ENCODE measurements at regions not wholly inside any gene's neighbourhood (a gene's known extent, or its start where the extent isn't known, plus 50 kb on each side); places are given as distances from the start of the nearest gene placed in this dataset.
"Not testable (repeated sequence)": the region's sequence is repeated elsewhere in the genome, so short reads cannot be mapped to it uniquely, and the experiment has no call there.

DNA sequence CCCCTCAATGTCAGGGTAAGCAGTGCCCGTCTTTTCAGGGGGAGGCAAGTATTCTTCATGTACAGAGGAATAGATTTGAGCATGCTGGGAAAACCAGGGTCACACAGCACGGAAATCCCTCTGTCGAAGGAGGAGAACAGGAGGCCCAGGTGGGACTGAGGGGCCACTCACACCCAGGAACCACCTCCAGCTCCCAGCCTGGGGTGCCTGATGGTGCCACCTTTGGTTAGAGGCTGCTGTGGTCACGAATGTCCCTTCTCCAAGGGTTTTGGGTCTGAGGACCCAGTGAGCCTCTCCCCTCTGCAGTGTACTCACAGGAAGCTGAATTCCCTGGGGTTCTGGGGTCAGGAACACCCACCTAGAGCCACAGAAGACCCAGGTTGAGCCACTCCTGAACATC is 197.3 kb downstream of the ANKRD30B start:
- POLR2A ChIA-PET, result no interaction called here
- H3K4me3 ChIP-seq (ENCODE audit: low read depth in 2 of 2, low read length in 2 of 2), result no peak overlapping the region
- no peaks in the 10 kb centered on the region for H3K9me3 ChIP-seq (ENCODE audit: control insufficient read depth, insufficient read depth, low read depth, low read length)
- no peaks in the 10 kb centered on the region for H3K4me1 ChIP-seq (ENCODE audit: control insufficient read depth, insufficient read depth, low read length)
- DNase-seq (ENCODE audit: low read depth, low spot score) (no peak), ATAC-seq (no peak)
- in situ Hi-C loops (cut with HindIII; ENCODE audit: low pct_unique_long_range_greater_than_20kb, low sequenced_read_pairs) (no loop called here), intact Hi-C loops (cut with micrococcal nuclease; ENCODE audit: unreplicated experiment) (no loop called here)
- CTCF ChIA-PET, result no interaction called here
- H3K36me3 ChIP-seq (ENCODE audit: control insufficient read depth, insufficient read depth, low read length), result no peaks in the 10 kb centered on the region
- TF ChIP-seq TCF7L2 (IDR thresholded peaks at IDR 0.05; ENCODE audit: low read depth, low read length), result no peak
- TF ChIP-seq, protein P1, sequence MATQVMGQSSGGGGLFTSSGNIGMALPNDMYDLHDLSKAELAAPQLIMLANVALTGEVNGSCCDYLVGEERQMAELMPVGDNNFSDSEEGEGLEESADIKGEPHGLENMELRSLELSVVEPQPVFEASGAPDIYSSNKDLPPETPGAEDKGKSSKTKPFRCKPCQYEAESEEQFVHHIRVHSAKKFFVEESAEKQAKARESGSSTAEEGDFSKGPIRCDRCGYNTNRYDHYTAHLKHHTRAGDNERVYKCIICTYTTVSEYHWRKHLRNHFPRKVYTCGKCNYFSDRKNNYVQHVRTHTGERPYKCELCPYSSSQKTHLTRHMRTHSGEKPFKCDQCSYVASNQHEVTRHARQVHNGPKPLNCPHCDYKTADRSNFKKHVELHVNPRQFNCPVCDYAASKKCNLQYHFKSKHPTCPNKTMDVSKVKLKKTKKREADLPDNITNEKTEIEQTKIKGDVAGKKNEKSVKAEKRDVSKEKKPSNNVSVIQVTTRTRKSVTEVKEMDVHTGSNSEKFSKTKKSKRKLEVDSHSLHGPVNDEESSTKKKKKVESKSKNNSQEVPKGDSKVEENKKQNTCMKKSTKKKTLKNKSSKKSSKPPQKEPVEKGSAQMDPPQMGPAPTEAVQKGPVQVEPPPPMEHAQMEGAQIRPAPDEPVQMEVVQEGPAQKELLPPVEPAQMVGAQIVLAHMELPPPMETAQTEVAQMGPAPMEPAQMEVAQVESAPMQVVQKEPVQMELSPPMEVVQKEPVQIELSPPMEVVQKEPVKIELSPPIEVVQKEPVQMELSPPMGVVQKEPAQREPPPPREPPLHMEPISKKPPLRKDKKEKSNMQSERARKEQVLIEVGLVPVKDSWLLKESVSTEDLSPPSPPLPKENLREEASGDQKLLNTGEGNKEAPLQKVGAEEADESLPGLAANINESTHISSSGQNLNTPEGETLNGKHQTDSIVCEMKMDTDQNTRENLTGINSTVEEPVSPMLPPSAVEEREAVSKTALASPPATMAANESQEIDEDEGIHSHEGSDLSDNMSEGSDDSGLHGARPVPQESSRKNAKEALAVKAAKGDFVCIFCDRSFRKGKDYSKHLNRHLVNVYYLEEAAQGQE (IDR thresholded peaks at IDR 0.05; ENCODE audit: insufficient read depth in 1 of 2, low read depth in 2 of 2, low read length in 1 of 2), result no peak
- TF ChIP-seq, protein P2, sequence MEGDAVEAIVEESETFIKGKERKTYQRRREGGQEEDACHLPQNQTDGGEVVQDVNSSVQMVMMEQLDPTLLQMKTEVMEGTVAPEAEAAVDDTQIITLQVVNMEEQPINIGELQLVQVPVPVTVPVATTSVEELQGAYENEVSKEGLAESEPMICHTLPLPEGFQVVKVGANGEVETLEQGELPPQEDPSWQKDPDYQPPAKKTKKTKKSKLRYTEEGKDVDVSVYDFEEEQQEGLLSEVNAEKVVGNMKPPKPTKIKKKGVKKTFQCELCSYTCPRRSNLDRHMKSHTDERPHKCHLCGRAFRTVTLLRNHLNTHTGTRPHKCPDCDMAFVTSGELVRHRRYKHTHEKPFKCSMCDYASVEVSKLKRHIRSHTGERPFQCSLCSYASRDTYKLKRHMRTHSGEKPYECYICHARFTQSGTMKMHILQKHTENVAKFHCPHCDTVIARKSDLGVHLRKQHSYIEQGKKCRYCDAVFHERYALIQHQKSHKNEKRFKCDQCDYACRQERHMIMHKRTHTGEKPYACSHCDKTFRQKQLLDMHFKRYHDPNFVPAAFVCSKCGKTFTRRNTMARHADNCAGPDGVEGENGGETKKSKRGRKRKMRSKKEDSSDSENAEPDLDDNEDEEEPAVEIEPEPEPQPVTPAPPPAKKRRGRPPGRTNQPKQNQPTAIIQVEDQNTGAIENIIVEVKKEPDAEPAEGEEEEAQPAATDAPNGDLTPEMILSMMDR (IDR thresholded peaks at IDR 0.05), result no peak
- TF ChIP-seq SIN3A (IDR thresholded peaks at IDR 0.05; ENCODE audit: borderline replicate concordance, insufficient read depth, low read depth, low read length), result no peak
- TF ChIP-seq POLR2AphosphoS5 (IDR thresholded peaks at IDR 0.05; ENCODE audit: low read depth, low read length), result no peak
- BruUV-seq (replicated peaks), result no TSS peak
- no peaks in the 10 kb centered on the region for H3K27me3 ChIP-seq (ENCODE audit: control insufficient read depth, insufficient read depth, low read length)
- H3K27ac ChIP-seq (ENCODE audit: low read length), result no peak overlapping the region

DNA sequence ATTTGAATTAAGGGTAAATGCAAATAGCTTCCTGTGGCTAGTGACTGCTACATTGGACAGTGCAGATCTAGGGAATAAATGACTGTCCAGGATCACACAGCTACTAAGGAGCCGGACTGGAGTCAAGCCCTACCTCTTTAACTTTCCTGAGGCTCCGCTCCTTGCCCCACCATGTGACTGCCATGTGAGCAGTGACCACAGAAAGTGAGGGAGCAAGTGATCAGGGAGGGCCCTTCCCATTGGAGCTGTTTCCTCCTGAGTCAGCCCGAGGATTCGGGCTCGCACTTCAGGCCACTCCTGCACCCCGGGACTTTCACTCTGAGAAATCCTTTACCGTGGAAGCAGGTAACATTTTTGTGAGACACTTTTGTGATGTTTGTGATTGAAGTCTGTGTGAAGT is 198.0 kb downstream of the ANKRD30B start:
- H3K36me3 ChIP-seq (ENCODE audit: control insufficient read depth, insufficient read depth, low read length), result no peaks in the 10 kb centered on the region
- ChIA-PET CTCF (no interaction called here), POLR2A (no interaction called here)
- H3K27me3 ChIP-seq (ENCODE audit: control insufficient read depth, insufficient read depth, low read length), result no peaks in the 10 kb centered on the region
- in situ Hi-C loops (cut with HindIII; ENCODE audit: low pct_unique_long_range_greater_than_20kb, low sequenced_read_pairs) (no loop called here), intact Hi-C loops (cut with micrococcal nuclease; ENCODE audit: unreplicated experiment) (no loop called here)
- DNase-seq (ENCODE audit: low read depth, low spot score) (no peak), ATAC-seq (no peak)
- no peaks in the 10 kb centered on the region for H3K4me1 ChIP-seq (ENCODE audit: control insufficient read depth, insufficient read depth, low read length)
- no TSS peak for BruUV-seq (replicated peaks)
- H3K9me3 ChIP-seq (ENCODE audit: control insufficient read depth, insufficient read depth, low read depth, low read length), result no peaks in the 10 kb centered on the region
- no peak overlapping the region for H3K4me3 ChIP-seq (ENCODE audit: low read depth in 2 of 2, low read length in 2 of 2)
- H3K27ac ChIP-seq (ENCODE audit: low read length), result no peak overlapping the region
- TF ChIP-seq, protein P2 (IDR thresholded peaks at IDR 0.05), result no peak
- no peak for TF ChIP-seq SIN3A (IDR thresholded peaks at IDR 0.05; ENCODE audit: borderline replicate concordance, insufficient read depth, low read depth, low read length)
- no peak for TF ChIP-seq TCF7L2 (IDR thresholded peaks at IDR 0.05; ENCODE audit: low read depth, low read length)
- TF ChIP-seq, protein P1 (IDR thresholded peaks at IDR 0.05; ENCODE audit: insufficient read depth in 1 of 2, low read depth in 2 of 2, low read length in 1 of 2), result no peak
- no peak for TF ChIP-seq POLR2AphosphoS5 (IDR thresholded peaks at IDR 0.05; ENCODE audit: low read depth, low read length)

GRCh38 chr18:14946741-14947470 is 198.9 kb downstream of the ANKRD30B start:
- H3K27me3 ChIP-seq (ENCODE audit: control insufficient read depth, insufficient read depth, low read length); BruUV-seq (replicated peaks); DNase-seq (ENCODE audit: low read depth, low spot score); CTCF ChIA-PET; H3K27ac ChIP-seq (ENCODE audit: low read length); in situ Hi-C loops (cut with HindIII; ENCODE audit: low pct_unique_long_range_greater_than_20kb, low sequenced_read_pairs); POLR2A ChIA-PET; H3K4me3 ChIP-seq (ENCODE audit: low read depth in 2 of 2, low read length in 2 of 2); H3K9me3 ChIP-seq (ENCODE audit: control insufficient read depth, insufficient read depth, low read depth, low read length); H3K36me3 ChIP-seq (ENCODE audit: control insufficient read depth, insufficient read depth, low read length); H3K4me1 ChIP-seq (ENCODE audit: control insufficient read depth, insufficient read depth, low read length); ATAC-seq; intact Hi-C loops (cut with micrococcal nuclease; ENCODE audit: unreplicated experiment): not testable (repeated sequence)

All from Panc1 (cell line).